ENCODE measurements at regions not wholly inside any gene's neighbourhood (a gene's known extent, or its start where the extent isn't known, plus 50 kb on each side); places are given as distances from the start of the nearest gene placed in this dataset.

GRCh38 chr13:74266309-74266708, 132.1 kb upstream of the KLF12 start:
- TF ChIP-seq ZZZ3 (IDR thresholded peaks at IDR 0.05) = no peak
- TF ChIP-seq REST (IDR thresholded peaks at IDR 0.05; ENCODE audit: borderline replicate concordance) = no peak
- no peak for TF ChIP-seq REST (CRISPR knock-in tag; IDR thresholded peaks at IDR 0.05; ENCODE audit: low read depth)
- TF ChIP-seq ZNF592 (IDR thresholded peaks at IDR 0.05) = no peak
- TF ChIP-seq CREB1 (IDR thresholded peaks at IDR 0.05) = no peak
- no peak for TF ChIP-seq CREB1 (CRISPR knock-in tag; IDR thresholded peaks at IDR 0.05)

All from K562 (cell line).